Suppressor macrophage treated with lipopolysaccharide for 4 hours (primary cell): ENCODE measurements at regions not wholly inside any gene's neighbourhood (a gene's known extent, or its start where the extent isn't known, plus 50 kb on each side); places are given as distances from the start of the nearest gene placed in this dataset.
A peak's percentile ranks its signal among the peaks of the same experiment; 100 is the strongest.
"Not testable (repeated sequence)": the region's sequence is repeated elsewhere in the genome, so short reads cannot be mapped to it uniquely, and the experiment has no call there.

Experiments used
- DNase-seq: peaks from one replicate; pipeline ENCODE4 v3.0.0-alpha.2; 2020

- DNase-seq, result no peak
These were observed 405.0 kb downstream of the RAP2B start for GRCh38 chr3:153567011-153567410.

DNA sequence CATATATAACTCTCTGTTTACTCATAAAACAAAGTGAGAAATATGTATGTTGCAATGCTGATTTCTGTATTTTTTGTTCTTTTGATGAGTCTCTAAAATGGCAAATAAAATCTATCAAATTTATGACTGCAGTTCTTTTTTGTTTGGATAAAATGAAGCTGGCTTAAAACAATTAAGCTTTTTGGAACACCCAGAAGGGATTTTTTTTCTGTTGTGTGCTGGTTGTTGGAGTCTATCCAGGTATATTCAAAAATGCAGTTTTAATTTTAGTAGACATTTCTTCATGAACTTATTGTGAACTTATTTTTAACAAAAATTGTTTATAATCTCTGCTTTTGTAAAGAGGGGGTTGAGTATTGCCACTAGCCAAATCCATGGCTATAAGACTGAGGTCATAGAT is 405.5 kb downstream of the RAP2B start:
- DNase-seq, result no peak

GRCh38 chr3:153570481-153570880 is 408.5 kb downstream of the RAP2B start:
- DNase-seq, result not testable (repeated sequence)

GRCh38 chr3:153572165-153572564 is 410.1 kb downstream of the RAP2B start:
- no peak for DNase-seq

GRCh38 chr3:153572654-153573053 is 410.6 kb downstream of the RAP2B start:
- no peak for DNase-seq

DNA sequence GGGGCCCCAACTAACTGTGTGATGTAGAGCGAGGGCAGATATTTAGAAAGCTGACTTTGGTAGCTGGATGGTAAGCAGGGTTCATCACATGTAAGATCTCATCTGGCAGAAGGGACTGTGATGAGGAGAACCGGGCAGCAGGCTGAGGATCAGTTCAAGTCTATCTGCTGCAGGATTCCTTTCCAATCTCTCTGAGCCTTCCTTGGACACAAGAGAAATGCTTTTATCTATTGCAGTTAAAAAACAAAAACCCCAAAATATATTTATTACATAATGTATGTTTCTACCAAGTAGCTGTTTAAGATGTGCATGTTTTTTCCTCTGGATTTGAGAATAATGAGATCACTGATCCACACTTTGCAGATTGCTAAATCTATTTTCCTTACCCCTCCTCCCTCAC is 411.5 kb downstream of the RAP2B start:
- no peak for DNase-seq

- no peak for DNase-seq
These were observed 412.4 kb downstream of the RAP2B start for GRCh38 chr3:153574445-153574844.

DNA sequence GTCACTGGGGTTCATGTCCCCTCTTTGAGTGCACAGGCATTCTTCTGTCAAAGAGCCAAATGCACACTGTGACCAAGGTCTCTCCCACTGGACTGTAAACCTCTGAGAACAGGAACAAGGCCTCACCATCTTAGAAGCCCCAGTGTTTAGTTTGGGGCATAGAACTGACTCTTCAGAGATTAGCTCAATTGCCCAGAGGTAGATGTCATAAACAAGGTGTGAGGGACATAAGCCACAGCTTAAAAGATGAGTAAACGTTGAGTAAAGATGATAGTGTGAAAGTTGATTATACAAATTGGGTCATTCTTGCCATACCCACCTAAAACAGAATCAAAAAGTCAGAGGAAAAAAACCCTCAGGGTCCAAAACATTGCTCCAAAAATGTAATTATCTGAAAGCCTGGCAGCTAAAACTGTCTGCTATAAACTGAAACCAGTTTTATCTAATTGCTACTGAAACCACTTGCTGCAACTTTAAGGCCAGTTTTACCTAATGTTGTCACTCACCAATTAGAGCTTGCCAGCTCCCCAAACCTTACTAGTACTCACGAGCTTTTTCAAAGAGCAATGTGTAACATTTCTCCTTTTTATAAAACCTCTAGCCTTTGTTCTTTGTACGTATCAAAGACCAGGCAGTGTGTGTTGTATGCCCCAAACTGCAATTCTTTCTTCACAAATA is 415.2 kb downstream of the RAP2B start:
- DNase-seq, result no peak

DNA sequence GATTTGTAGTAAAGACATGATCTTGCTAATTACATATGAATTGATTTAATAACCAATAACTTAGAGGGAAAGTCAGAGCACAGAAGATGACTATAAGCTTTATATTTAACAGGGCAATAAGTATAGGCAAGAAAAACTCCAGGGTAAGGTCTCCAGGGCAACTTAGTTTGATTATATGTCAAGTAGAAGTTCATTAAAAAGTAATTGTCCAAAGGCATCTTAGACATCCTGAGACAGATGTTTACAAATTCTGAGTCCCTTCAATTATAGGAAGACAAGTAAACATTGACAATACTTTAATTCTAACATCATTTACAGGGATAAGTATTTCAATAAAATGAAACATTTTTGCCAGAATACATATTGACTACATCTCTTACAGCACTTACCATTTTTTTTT is 416.0 kb downstream of the RAP2B start:
- no peak for DNase-seq

DNA sequence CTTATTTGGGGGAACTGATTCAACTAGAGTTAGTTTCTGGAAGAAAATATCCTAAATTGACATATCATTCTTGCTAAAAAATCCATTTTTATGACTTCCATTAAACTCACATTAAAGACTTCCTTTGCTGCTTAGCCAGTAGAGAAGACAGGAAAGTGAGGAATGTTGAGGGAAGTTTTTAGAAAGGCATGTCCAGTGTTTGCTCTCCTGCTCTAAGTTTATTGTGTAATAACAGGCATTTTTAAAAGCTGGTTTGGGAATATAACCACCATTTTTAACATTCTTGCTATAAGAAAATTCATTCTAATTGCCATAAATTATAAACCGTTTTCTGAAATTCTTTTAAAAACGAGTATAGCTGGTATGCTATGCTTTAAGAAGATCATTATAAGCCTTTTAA is 428.0 kb downstream of the RAP2B start:
- DNase-seq, result no peak

GRCh38 chr3:153591561-153592245 is 429.7 kb downstream of the RAP2B start:
- DNase-seq, result peak; percentile 71

DNA sequence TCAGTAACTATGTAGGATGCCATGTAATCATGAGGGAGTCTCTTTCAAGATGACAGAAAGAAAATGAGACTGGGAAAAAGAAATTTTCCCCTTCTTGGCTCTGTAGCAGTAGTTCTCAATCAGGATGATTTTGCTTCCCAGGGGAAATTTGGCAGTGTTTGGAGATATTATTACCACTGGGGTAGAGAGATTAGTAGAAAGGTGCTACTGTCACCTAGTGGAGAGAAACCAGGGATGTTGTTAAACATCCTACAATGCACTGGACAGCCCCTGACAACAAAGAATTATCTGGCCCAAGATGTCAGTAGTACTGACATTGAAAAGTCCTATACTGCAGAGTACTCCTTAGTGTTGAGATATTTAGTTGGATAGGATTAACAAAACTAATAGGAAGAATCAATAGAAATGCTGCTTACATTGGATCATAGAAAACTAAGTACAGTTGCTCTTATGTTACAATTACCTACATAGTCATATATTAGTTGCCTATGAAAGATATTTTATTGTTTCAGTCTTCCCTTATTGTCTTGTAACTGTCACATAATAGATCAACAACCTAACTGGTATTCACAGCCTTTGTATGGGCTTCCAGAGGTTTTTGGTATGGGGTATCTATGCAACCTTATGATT is 433.3 kb downstream of the RAP2B start:
- peak; percentile 39 for DNase-seq

- no peak for DNase-seq
These were observed 434.4 kb downstream of the RAP2B start for GRCh38 chr3:153596401-153596800.

- peak; percentile 67 for DNase-seq
These were observed 437.7 kb downstream of the RAP2B start for GRCh38 chr3:153599685-153600084.

GRCh38 chr3:153600896-153601295 is 438.9 kb downstream of the RAP2B start:
- no peak for DNase-seq

GRCh38 chr3:153601374-153601853 is 439.4 kb downstream of the RAP2B start:
- no peak for DNase-seq

DNA sequence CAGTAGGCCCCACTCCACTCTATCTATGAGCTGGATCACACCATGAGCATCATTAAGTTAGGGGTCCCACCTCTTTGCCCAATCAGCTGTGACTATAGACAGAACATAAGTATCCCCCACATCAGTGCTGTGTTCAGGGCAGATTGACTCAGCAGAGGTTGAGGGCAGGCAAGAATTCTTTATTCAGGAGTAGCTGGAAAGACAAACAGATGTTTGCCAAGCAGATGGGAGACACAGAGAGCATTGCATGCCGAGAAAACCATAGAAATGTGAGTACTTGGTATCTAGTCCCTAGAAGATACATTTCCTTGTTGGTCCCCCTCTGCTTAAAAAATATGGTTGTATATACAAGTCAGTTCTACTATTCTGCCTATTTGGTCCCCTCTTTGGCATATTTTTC is 440.8 kb downstream of the RAP2B start:
- DNase-seq, result no peak

DNA sequence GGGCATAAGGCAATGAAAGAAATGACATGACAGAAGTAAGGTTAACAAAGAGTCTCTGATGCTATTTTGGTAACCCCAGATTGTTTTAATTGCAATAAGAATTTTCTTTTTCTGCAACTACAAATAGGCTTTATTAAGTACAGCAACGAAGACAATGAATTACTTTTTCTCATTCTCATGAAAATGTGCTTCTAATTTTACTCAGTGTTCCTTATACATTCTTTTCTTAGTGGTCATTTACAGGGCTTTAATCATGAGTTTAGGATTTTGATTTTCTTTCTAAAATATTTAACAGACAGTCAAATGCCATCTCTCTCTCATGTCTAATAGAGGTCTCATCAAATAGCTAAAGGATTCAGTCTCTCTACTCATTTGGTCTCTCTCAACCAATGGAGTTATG is 452.1 kb downstream of the RAP2B start:
- DNase-seq, result no peak

GRCh38 chr3:153614563-153614962 is 452.5 kb downstream of the RAP2B start:
- DNase-seq, result peak; percentile 68

- DNase-seq, result no peak
These were observed 453.8 kb downstream of the RAP2B start for GRCh38 chr3:153615863-153616262.

GRCh38 chr3:153617463-153617862 is 455.4 kb downstream of the RAP2B start:
- DNase-seq, result no peak

GRCh38 chr3:153618176-153618575 is 456.1 kb downstream of the RAP2B start:
- no peak for DNase-seq

DNA sequence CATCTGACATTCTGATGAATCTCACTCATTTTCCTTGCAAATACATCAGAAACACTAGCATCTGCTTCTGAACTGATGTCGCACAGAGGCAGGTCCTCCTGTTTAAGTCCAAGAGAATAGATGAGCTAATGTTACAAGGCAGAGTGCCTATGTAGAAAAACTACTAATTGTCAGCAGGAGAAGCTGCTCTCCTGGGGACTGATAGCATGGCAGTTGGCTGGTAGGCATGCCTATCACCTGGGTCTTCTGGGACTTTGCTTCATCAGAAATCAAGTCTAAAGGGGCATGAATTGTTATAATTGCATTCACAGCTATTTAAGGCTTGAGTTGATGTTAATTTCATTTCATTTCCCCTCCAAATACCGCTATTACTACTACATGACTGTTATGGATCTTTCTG is 457.2 kb downstream of the RAP2B start:
- no peak for DNase-seq

- peak; percentile 61 for DNase-seq
These were observed 459.9 kb downstream of the RAP2B start for GRCh38 chr3:153621953-153622352.
